Ishikawa (cell line): ENCODE measurements at regions not wholly inside any gene's neighbourhood (a gene's known extent, or its start where the extent isn't known, plus 50 kb on each side); places are given as distances from the start of the nearest gene placed in this dataset.

Experiments
- CEBPB ChIP-seq: IDR thresholded peaks from 2 replicates; pipeline ENCODE4 v1.6.1; 2012
- CREB1 ChIP-seq: IDR thresholded peaks from 2 replicates; pipeline ENCODE4 v1.6.1; 2012; ENCODE audit warnings: low read depth
- EGR1 ChIP-seq: IDR thresholded peaks from 2 replicates; pipeline ENCODE4 v1.6.1; 2012
- EP300 ChIP-seq: IDR thresholded peaks from 2 replicates; pipeline ENCODE4 v1.6.1; 2012; ENCODE audit warnings: borderline replicate concordance
- FOXM1 ChIP-seq: IDR thresholded peaks from 2 replicates; pipeline ENCODE4 v1.6.1; 2012; ENCODE audit warnings: low read depth, borderline replicate concordance
- NFIC ChIP-seq: IDR thresholded peaks from 2 replicates; pipeline ENCODE4 v1.6.1; 2012
- RAD21 ChIP-seq: IDR thresholded peaks from 2 replicates; pipeline ENCODE4 v1.6.1; 2012; ENCODE audit warnings: low read depth
- TAF1 ChIP-seq: IDR thresholded peaks from 2 replicates; pipeline ENCODE4 v1.6.1; 2012; ENCODE audit warnings: low read depth, mild to moderate bottlenecking
- TCF12 ChIP-seq: IDR thresholded peaks from 2 replicates; pipeline ENCODE4 v1.6.1; 2012; ENCODE audit warnings: low read depth
- TEAD4 ChIP-seq: IDR thresholded peaks from 2 replicates; pipeline ENCODE4 v1.6.1; 2012
- YY1 ChIP-seq: IDR thresholded peaks from 2 replicates; pipeline ENCODE4 v1.6.1; 2012; ENCODE audit warnings: low read depth
- ZBTB7A ChIP-seq: IDR thresholded peaks from 2 replicates; pipeline ENCODE4 v1.6.1; 2012; ENCODE audit warnings: low read depth
- TF ChIP-seq, protein P1 (sequence below): IDR thresholded peaks from 2 replicates; pipeline ENCODE4 v1.6.1; 2012
- TF ChIP-seq, protein P2 (sequence below): IDR thresholded peaks from 2 replicates; pipeline ENCODE4 v1.6.1; 2012; ENCODE audit warnings: low read depth, mild to moderate bottlenecking
- TF ChIP-seq, protein P3 (sequence below): IDR thresholded peaks from 2 replicates; pipeline ENCODE4 v1.6.1; 2012

DNA sequence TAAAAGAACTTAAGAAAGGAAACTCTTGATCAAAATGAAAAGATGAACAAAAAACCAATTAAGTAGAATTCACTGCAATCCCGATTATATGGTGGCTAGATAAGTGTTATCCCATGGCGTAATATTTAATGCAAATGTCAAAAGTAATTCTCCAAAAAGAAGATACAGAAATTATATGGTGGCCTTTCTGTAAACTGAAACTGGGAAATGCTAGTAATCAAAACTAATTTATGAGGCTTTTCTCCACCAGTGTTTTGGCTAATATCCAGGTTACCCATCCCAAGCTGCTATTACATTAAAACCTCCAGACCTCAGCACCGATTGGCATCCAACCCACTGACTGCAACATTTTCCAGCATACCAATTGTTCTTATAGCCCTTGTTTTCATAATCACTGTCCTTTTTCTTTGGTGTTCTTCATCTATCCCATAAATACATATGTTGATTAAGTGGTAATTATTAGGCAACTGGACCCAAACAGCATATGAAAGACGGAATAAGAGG is 77.2 kb upstream of the TNRC6A start:
- TF ChIP-seq, protein P1, sequence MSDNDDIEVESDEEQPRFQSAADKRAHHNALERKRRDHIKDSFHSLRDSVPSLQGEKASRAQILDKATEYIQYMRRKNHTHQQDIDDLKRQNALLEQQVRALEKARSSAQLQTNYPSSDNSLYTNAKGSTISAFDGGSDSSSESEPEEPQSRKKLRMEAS, result no peak
- TF ChIP-seq NFIC (no peak), RAD21 (no peak), CEBPB (no peak), FOXM1 (no peak), TEAD4 (no peak), EP300 (no peak), TAF1 (no peak), EGR1 (no peak), CREB1 (no peak), YY1 (no peak), ZBTB7A (no peak), TCF12 (no peak)
- TF ChIP-seq, protein P2, sequence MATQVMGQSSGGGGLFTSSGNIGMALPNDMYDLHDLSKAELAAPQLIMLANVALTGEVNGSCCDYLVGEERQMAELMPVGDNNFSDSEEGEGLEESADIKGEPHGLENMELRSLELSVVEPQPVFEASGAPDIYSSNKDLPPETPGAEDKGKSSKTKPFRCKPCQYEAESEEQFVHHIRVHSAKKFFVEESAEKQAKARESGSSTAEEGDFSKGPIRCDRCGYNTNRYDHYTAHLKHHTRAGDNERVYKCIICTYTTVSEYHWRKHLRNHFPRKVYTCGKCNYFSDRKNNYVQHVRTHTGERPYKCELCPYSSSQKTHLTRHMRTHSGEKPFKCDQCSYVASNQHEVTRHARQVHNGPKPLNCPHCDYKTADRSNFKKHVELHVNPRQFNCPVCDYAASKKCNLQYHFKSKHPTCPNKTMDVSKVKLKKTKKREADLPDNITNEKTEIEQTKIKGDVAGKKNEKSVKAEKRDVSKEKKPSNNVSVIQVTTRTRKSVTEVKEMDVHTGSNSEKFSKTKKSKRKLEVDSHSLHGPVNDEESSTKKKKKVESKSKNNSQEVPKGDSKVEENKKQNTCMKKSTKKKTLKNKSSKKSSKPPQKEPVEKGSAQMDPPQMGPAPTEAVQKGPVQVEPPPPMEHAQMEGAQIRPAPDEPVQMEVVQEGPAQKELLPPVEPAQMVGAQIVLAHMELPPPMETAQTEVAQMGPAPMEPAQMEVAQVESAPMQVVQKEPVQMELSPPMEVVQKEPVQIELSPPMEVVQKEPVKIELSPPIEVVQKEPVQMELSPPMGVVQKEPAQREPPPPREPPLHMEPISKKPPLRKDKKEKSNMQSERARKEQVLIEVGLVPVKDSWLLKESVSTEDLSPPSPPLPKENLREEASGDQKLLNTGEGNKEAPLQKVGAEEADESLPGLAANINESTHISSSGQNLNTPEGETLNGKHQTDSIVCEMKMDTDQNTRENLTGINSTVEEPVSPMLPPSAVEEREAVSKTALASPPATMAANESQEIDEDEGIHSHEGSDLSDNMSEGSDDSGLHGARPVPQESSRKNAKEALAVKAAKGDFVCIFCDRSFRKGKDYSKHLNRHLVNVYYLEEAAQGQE, result no peak
- TF ChIP-seq, protein P3, sequence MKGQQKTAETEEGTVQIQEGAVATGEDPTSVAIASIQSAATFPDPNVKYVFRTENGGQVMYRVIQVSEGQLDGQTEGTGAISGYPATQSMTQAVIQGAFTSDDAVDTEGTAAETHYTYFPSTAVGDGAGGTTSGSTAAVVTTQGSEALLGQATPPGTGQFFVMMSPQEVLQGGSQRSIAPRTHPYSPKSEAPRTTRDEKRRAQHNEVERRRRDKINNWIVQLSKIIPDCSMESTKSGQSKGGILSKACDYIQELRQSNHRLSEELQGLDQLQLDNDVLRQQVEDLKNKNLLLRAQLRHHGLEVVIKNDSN, result no peak

DNA sequence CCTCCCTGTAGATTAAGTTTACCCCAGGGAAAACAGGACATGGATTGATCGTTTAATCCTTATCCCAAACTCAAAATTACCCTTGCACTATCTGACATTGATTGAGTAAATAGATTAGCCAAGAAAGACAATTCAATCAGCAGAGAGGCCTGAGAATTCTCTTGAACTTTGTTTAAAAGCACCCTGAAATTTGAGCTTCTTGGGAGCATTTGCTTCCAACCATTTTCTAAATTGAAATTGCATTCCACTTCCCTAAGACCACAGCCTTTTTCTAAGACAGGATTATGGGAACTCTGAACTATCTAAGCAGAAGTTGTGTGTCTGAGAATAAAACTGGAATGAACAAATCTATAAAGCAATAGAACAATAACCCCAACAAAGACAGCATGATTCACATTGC is 76.6 kb upstream of the TNRC6A start:
- TF ChIP-seq, protein P3, result no peak
- TF ChIP-seq EGR1 (no peak), ZBTB7A (no peak), TCF12 (no peak), TAF1 (no peak), TEAD4 (no peak), RAD21 (no peak)
- TF ChIP-seq, protein P2, result no peak

DNA sequence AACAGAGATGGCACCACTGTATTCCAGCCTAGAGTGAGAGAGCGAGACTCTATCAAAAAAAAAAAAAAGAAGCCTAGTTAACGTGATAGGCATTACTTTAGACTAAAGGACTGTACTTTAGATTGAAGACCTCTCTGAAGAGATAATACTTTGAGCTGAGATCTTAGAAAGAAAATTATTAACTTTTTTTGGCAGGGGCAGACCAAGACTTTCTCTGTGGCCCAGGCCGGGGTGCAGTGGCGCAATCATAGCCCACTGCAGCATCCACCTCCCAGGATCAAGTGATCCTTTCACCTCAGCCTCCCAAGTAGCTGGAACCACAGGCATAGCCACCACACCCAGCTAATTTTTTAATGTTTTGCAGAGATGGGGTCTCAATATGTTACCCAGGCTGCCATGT is 75.7 kb upstream of the TNRC6A start:
- TF ChIP-seq RAD21 (no peak), TAF1 (no peak), YY1 (no peak), NFIC (no peak), TCF12 (no peak)
- TF ChIP-seq, protein P2, result no peak

DNA sequence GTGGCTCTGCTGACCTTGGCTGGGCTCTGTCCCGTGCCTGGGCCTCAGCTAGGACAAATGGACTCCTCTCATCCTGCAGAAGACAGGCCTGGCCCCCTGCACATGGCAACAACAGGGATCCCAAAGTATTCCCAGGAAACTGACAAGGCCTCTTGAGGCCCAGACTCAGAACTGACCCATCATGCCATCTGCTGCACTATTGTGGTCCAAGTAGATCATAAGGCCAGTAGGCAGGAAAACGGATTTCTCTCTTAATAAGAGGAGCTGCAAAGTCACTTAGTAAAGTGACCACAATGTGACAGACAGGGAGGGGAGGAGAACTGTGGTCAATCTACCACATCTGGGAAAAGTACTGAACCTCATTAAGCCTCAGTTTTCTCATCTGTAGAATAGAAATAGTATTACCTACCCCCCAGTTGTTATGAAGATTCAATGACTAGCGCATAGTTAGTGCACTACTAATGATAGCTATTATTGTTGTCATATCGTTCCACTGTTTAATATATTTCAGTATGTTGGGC is 62.1 kb upstream of the TNRC6A start:
- TF ChIP-seq, protein P2, result no peak
- TF ChIP-seq, protein P3, result no peak
- TF ChIP-seq YY1, result no peak
- TF ChIP-seq, protein P1, result no peak
- no peak for TF ChIP-seq ZBTB7A
- no peak for TF ChIP-seq FOXM1
- TF ChIP-seq TEAD4, result no peak
- TF ChIP-seq CREB1, result no peak
- TF ChIP-seq EP300, result no peak
- TF ChIP-seq NFIC, result no peak
- no peak for TF ChIP-seq RAD21
- no peak for TF ChIP-seq TCF12
- no peak for TF ChIP-seq EGR1
- no peak for TF ChIP-seq TAF1
- no peak for TF ChIP-seq CEBPB
